HG03045 (cell line): ENCODE measurements at regions not wholly inside any gene's neighbourhood (a gene's known extent, or its start where the extent isn't known, plus 50 kb on each side); places are given as distances from the start of the nearest gene placed in this dataset.
"Not testable (repeated sequence)": the region's sequence is repeated elsewhere in the genome, so short reads cannot be mapped to it uniquely, and the experiment has no call there.

Experiments
- ATAC-seq: cut with Tn5 transposase; IDR thresholded peaks from one replicate; pipeline ENCODE4 v1.9.1; 2021; ENCODE audit warnings: mild to moderate bottlenecking, moderate library complexity; ENCODE audit not compliant: unreplicated experiment

DNA sequence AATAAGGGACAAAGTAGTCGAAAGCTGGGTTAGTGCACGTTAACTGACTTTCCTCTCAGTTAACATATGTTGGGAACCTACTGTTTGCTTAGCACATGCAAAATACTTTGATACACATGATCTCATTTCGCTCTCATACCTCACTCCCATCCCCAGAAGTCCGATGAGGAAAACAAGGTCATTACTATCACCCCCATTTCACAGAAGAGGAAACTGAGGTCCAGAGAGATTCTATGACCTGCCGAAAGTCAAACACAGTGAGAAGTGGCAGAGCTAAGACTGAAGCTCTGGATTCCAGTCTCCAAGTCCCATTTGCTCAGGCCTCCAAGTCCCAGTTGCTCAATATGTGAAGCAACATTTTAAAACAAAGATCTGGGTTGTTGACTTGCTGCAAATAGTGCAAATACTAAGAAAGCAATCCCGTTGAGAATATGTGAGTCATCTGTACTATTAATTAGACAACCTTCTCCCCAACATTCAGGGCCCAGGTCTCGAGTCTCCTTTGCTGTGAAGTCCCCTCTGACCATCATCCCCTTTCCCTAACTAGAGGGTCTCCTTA lies 170.6 kb upstream of the PWP1 start:
- no peak for ATAC-seq

DNA sequence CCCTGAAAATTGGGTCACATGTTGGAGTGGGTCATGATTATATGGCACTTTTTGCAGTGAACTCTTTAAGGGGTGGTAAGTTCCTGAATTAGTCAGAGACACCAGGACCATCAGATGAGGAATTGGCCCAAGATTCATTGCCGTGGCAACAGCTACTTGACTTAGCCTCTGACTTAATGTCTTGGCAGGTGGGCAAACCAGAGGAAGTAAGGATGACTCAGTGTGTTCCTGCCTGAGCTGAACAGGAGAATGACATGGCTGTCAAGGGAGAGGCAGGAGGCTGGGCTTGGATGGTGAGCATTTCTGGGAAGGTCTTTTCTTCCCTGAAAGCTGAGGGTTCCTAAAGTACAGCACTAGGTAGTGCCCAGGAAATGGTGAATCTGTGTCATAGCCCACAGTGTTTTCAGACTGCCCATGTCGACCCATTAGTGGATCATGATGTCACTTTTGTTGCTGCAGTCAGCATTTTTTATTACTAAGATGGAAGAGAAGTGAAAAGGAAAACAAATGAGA lies 170.1 kb upstream of the PWP1 start:
- ATAC-seq = no peak

- not testable (repeated sequence) for ATAC-seq
These were observed 167.8 kb upstream of the PWP1 start for GRCh38 chr12:107517816-107518215.

DNA sequence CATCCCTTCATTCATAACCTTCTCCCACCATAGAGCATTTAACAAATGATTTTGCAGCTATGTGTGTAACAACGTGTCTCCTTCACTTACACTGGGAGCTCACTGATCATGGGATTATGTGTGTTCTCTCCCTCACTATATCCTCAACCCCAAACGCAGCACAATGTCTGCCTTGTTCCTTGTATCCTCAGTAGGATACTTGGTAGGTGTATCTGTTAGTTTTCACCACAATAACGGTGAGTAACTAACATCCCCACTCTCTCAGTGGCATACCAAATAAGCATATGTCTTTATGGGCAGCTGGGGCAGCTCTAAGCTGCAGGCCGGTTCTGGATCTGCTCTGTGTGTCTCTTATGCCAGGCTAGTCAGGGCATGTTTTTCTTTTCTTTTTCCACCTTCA lies 166.7 kb upstream of the PWP1 start:
- no peak for ATAC-seq

GRCh38 chr12:107519906-107520859 lies 165.4 kb upstream of the PWP1 start:
- no peak for ATAC-seq

GRCh38 chr12:107521826-107522355 lies 163.7 kb upstream of the PWP1 start:
- no peak for ATAC-seq

GRCh38 chr12:107522692-107523477 lies 162.7 kb upstream of the PWP1 start:
- no peak for ATAC-seq

- no peak for ATAC-seq
These were observed 161.6 kb upstream of the PWP1 start for GRCh38 chr12:107523775-107524535.

DNA sequence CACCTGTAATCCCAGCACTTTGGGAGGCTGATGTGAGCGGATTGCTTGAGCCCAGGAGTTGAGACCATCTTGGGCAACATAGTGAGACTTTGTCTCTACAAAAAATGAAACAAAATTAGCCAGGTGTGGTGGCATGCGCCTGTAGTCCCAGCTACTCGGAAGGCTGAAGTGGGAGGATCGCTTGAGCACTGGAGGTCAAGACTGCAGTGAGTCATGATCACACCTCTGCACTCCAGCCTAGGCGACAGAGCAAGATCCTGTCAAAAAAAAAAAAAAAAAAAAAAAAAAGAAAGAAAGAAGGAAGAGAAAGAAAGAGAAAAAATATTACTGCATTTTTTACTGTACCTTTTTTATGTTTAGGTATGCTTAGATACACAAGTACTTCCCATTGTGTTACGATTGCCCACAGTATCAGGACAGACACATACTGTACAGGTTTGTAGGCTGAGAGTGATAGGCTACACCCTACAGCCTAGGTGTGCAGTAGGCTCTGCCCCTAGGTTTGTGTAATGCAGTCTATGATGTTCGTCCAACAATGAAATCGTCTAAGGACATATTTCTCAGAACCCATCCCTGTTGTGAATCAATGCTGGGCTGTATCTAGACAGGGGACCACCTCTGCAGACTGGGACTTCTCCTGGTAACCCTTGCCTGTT lies 160.4 kb upstream of the PWP1 start:
- ATAC-seq = no peak

- ATAC-seq = no peak
These were observed 159.7 kb upstream of the PWP1 start for GRCh38 chr12:107525719-107526554.

GRCh38 chr12:107526555-107527180 lies 158.9 kb upstream of the PWP1 start:
- no peak for ATAC-seq

- ATAC-seq = no peak
These were observed 156.8 kb upstream of the PWP1 start for GRCh38 chr12:107528731-107529365.

- no peak for ATAC-seq
These were observed 155.6 kb upstream of the PWP1 start for GRCh38 chr12:107529991-107530390.

GRCh38 chr12:107530701-107531100 lies 154.9 kb upstream of the PWP1 start:
- no peak for ATAC-seq

DNA sequence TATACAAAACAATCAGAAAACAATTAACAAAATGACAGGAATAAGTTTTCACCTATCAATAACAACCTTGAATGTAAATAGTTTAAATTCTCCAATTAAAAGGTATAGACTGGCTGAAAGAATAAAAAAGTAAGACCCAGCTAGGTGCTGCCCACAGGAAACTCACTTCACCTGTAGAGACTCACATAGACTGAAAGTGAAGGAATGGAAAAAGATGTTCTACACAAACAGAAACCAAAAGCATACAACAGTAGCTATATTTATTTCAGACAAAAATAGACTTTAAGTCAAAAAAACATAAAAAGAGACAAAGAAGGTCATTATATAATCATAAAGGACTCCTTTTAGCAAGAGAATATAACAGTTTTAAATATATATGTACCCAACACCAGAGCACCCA lies 152.4 kb upstream of the PWP1 start:
- peak; percentile 61 for ATAC-seq

GRCh38 chr12:107536613-107537012 lies 149.0 kb upstream of the PWP1 start:
- ATAC-seq = no peak

DNA sequence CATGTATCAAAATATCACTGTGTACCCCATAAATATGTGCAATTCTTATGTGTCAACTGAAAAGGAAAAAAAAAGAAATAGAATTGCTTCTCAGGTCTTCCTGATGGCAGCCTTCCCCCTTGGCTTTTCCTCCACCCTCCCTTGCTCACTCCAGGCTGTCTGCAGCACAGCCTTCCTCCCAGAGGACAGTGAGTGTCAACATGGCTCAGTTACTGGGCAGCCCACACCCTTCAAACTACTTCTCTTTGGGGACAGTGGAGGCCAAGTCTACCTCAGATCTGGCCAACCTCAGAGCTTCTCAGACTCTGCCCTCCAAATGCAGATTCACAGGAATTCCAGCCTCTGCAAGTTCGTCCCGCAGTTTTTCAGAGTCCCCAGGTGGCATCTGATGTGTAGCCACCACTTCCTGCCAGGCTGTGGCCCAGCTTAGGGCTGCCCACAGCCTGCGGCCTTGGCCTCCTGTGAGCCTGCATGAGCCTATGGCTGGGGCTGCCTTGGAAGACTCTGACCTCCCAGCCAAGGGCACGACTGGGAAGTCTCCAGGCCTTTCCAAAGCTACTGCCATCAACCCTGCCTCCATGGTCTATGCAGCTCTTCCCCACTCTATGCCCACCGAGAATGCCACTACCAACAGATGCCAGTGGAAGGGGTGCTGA lies 148.0 kb upstream of the PWP1 start:
- no peak for ATAC-seq
